IMR-90 (cell line): ENCODE measurements at regions not wholly inside any gene's neighbourhood (a gene's known extent, or its start where the extent isn't known, plus 50 kb on each side); places are given as distances from the start of the nearest gene placed in this dataset.

Source experiments
- ATAC-seq: fragments of 200-7000 bp; cut with Tn5 transposase; 2 replicates; pipeline ENCODE4 v1.9.1; 2020; ENCODE audit warnings: low read depth, mild to moderate bottlenecking, moderate library complexity
- BruUV-seq: library from RNA; stranded (reverse); fragments of 400-500 nt; replicated peaks from 2 replicates; lab custom pipeline; 2021; lab: Mats Ljungman, UMichigan
- CTCF ChIA-PET: fragments of 300-600 bp; formaldehyde crosslinking; extraction: SDS; loops from one replicate; lab custom pipeline; 2021; ENCODE audit warnings: antibody characterized with exemption; lab: Yijun Ruan, JAX
- POLR2A ChIA-PET: fragments of 300-600 bp; sonication (Branson Sonifier 250); formaldehyde crosslinking; loops from one replicate; lab custom pipeline; 2022; ENCODE audit warnings: antibody characterized with exemption; ENCODE audit not compliant: unreplicated experiment; lab: Charles Lee
- DNase-seq: peaks from one replicate; pipeline ENCODE4 v3.0.0; 2013
- H2AFZ ChIP-seq: replicated peaks from 2 replicates; pipeline ENCODE3; 2013; ENCODE audit warnings: low read length, mild to moderate bottlenecking; ENCODE audit not compliant: poor library complexity
- H2AK5ac ChIP-seq: 2 replicates; pipeline ENCODE4 v1.6.1; 2013; ENCODE audit warnings: low read depth, low read length, inconsistent platforms
- H2AK9ac ChIP-seq: replicated peaks from 2 replicates; pipeline ENCODE3; 2013; ENCODE audit warnings: mild to moderate bottlenecking, low read depth, low read length, moderate library complexity; ENCODE audit not compliant: poor library complexity
- H2BK120ac ChIP-seq: 2 replicates; pipeline ENCODE4 v1.6.1; 2013; ENCODE audit warnings: low read depth, low read length, inconsistent platforms
- H2BK15ac ChIP-seq: 3 replicates; pipeline ENCODE4 v1.6.1; 2013; ENCODE audit warnings: low read depth, low read length, inconsistent platforms
- H2BK20ac ChIP-seq: 2 replicates; pipeline ENCODE4 v1.6.1; 2013; ENCODE audit warnings: low read depth, mild to moderate bottlenecking, inconsistent platforms, low read length, moderate library complexity
- H2BK5ac ChIP-seq: 2 replicates; pipeline ENCODE4 v1.6.1; 2013; ENCODE audit warnings: mild to moderate bottlenecking, low read depth, low read length, inconsistent platforms; ENCODE audit not compliant: poor library complexity, severe bottlenecking
- H3K14ac ChIP-seq: replicated peaks from 2 replicates; pipeline ENCODE4 v1.6.1; 2013; ENCODE audit warnings: low read depth, low read length, inconsistent platforms
- H3K18ac ChIP-seq: 2 replicates; pipeline ENCODE4 v1.6.1; 2013; ENCODE audit warnings: low read depth, low read length, control low read depth
- H3K23ac ChIP-seq: 2 replicates; pipeline ENCODE4 v1.6.1; 2013; ENCODE audit warnings: low read depth, low read length, inconsistent platforms
- H3K27ac ChIP-seq: 2 replicates; pipeline ENCODE4 v1.5.1; 2013; ENCODE audit warnings: mild to moderate bottlenecking, control low read depth, low read length; ENCODE audit not compliant: insufficient read depth
- H3K27me3 ChIP-seq: 2 replicates; pipeline ENCODE4 v1.6.1; 2013; ENCODE audit warnings: low read length; ENCODE audit not compliant: control insufficient read depth, insufficient read depth
- H3K36me3 ChIP-seq: 2 replicates; pipeline ENCODE4 v1.6.1; 2013; ENCODE audit warnings: low read length, mixed read lengths; ENCODE audit not compliant: control insufficient read depth, insufficient read depth
- H3K4ac ChIP-seq: 2 replicates; pipeline ENCODE4 v1.6.1; 2013; ENCODE audit warnings: low read depth, low read length, inconsistent platforms
- H3K4me1 ChIP-seq: 2 replicates; pipeline ENCODE4 v1.6.1; 2013; ENCODE audit warnings: low read length, mixed read lengths; ENCODE audit not compliant: control insufficient read depth, insufficient read depth
- H3K4me2 ChIP-seq: 2 replicates; pipeline ENCODE4 v1.6.1; 2013; ENCODE audit warnings: low read depth, mild to moderate bottlenecking, control low read depth, low read length, moderate library complexity
- H3K4me3 ChIP-seq: 2 replicates; pipeline ENCODE4 v1.5.1; 2013; ENCODE audit warnings: low read depth, mild to moderate bottlenecking, control low read depth, low read length, moderate library complexity; ENCODE audit not compliant: insufficient read depth
- H3K56ac ChIP-seq: 2 replicates; pipeline ENCODE4 v1.6.1; 2013; ENCODE audit warnings: low read length, inconsistent platforms; ENCODE audit not compliant: insufficient read depth; ENCODE audit errors: extremely low read depth
- H3K79me1 ChIP-seq, 2 experiments: 2 replicates each; pipeline ENCODE4 v1.6.1; 2013; ENCODE audit warnings: low read length in 2 of 2, inconsistent platforms in 1 of 2, low read depth in 1 of 2
- H3K9ac ChIP-seq: 2 replicates; pipeline ENCODE4 v1.6.1; 2013; ENCODE audit warnings: low read depth, low read length, control low read depth
- H3K9me1 ChIP-seq: 2 replicates; pipeline ENCODE4 v1.6.1; 2013; ENCODE audit warnings: low read length, inconsistent platforms; ENCODE audit not compliant: insufficient read depth
- H3K9me3 ChIP-seq: 2 replicates; pipeline ENCODE4 v1.6.1; 2013; ENCODE audit warnings: low read length; ENCODE audit not compliant: control insufficient read depth, insufficient read depth
- H4K20me1 ChIP-seq: 2 replicates; pipeline ENCODE4 v1.6.1; 2013; ENCODE audit warnings: low read length, inconsistent platforms; ENCODE audit not compliant: insufficient read depth
- H4K5ac ChIP-seq: 2 replicates; pipeline ENCODE4 v1.6.1; 2013; ENCODE audit warnings: mild to moderate bottlenecking, low read depth, low read length, control low read depth
- H4K8ac ChIP-seq, 2 experiments: 2 replicates each; pipeline ENCODE4 v1.6.1; 2013; ENCODE audit warnings: low read depth in 2 of 2, low read length in 2 of 2, control low read depth in 1 of 2, inconsistent platforms in 1 of 2
- H4K91ac ChIP-seq: 2 replicates; pipeline ENCODE4 v1.6.1; 2013; ENCODE audit warnings: low read depth, low read length, inconsistent platforms; ENCODE audit not compliant: insufficient read depth
- BHLHE40 ChIP-seq: fragments of 150-350 bp; IDR thresholded peaks from 2 replicates; pipeline ENCODE4 v1.6.1; 2016; ENCODE audit warnings: mild to moderate bottlenecking, low read depth, low read length
- CEBPB ChIP-seq: IDR thresholded peaks from 2 replicates; pipeline ENCODE4 v1.6.1; 2012; ENCODE audit warnings: low read depth, low read length, improper control_type of control experiment
- MAFK ChIP-seq: IDR thresholded peaks from 2 replicates; pipeline ENCODE4 v1.6.1; 2012; ENCODE audit warnings: low read depth, low read length, improper control_type of control experiment
- MAZ ChIP-seq: IDR thresholded peaks from 2 replicates; pipeline ENCODE4 v1.6.1; 2012; ENCODE audit warnings: low read depth, mild to moderate bottlenecking, low read length, improper control_type of control experiment, moderate library complexity, borderline replicate concordance
- MXI1 ChIP-seq: IDR thresholded peaks from 2 replicates; pipeline ENCODE4 v1.6.1; 2012; ENCODE audit warnings: low read depth, mild to moderate bottlenecking, low read length, moderate library complexity, borderline replicate concordance
- NFE2L2 ChIP-seq: fragments of 150-350 bp; IDR thresholded peaks from 2 replicates; pipeline ENCODE4 v1.6.1; 2016; ENCODE audit warnings: low read depth, mild to moderate bottlenecking, low read length
- RAD21 ChIP-seq: IDR thresholded peaks from 2 replicates; pipeline ENCODE4 v1.6.1; 2012; ENCODE audit warnings: low read length, improper control_type of control experiment
- RCOR1 ChIP-seq: IDR thresholded peaks from 2 replicates; pipeline ENCODE4 v1.6.1; 2012; ENCODE audit warnings: mild to moderate bottlenecking, low read length, improper control_type of control experiment; ENCODE audit not compliant: insufficient replicate concordance
- SMC3 ChIP-seq: fragments of 150-350 bp; IDR thresholded peaks from 2 replicates; pipeline ENCODE4 v1.6.1; 2016; ENCODE audit warnings: low read depth, mild to moderate bottlenecking, antibody characterized with exemption, low read length, moderate library complexity
- WGBS, 2 experiments: methylation state at CpG; one replicate each; pipeline versions ENCODE4 v1.1.5 to v1.1.7; 2013; ENCODE audit warnings: missing lambda C conversion rate in 2 of 2; ENCODE audit not compliant: insufficient read length in 1 of 2; ENCODE audit errors: extremely low coverage in 2 of 2; 5-methylcytosine and 5-hydroxymethylcytosine counted together
- dilution Hi-C: fragments of 300-500 bp; cut with HindIII; formaldehyde crosslinking; loops from one replicate; pipeline ENCODE4 v1.14.3; 2018; ENCODE audit warnings: low sequenced_read_pairs; ENCODE audit not compliant: unreplicated experiment
- in situ Hi-C: fragments of 300-500 bp; cut with MboI; formaldehyde crosslinking; loops from 3 replicates; pipeline ENCODE4 v1.14.3; 2019; ENCODE audit warnings: low sequenced_read_pairs, inconsistent platforms, mixed read lengths
- intact Hi-C: fragments of 100-400 bp; cut with micrococcal nuclease; formaldehyde crosslinking; loops from 2 replicates; pipeline ENCODE4 v1.10.0; 2022
- TF ChIP-seq, protein P1 (sequence below): fragments of 150-350 bp; IDR thresholded peaks from 2 replicates; pipeline ENCODE4 v1.6.1; 2016; ENCODE audit warnings: low read depth, mild to moderate bottlenecking, low read length, moderate library complexity, borderline replicate concordance

DNA sequence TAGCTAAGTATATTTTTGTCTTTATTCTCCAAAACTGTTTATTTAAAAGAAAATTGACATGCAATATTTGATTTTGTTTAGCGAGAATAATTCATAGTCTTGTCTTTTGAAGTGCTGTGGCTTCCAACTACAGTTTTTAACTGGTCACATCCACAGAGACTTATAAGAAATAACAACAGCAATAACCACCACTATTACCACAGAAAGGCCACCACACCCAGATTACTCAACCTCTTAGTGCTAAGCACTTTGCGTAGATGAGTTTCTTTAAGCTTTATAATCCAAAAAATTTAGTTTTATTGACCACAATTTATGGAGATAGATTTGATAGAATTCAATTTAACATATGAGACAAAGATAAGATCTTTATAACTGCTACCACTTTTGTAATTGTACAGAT lies 468.4 kb upstream of the UBE2E2 start:
- H4K8ac ChIP-seq = no peak overlapping the region
- no peak overlapping the region for H2BK15ac ChIP-seq
- no peak overlapping the region for H3K14ac ChIP-seq
- no peak overlapping the region for H2BK120ac ChIP-seq
- 0 out of 2 replicates have a peak, but pooled peaks cover 6% of the 10 kb centered on the region for H3K9me3 ChIP-seq
- H3K36me3 ChIP-seq = no peaks in the 10 kb centered on the region
- no peak overlapping the region for H3K4me3 ChIP-seq
- no peak overlapping the region for H2BK5ac ChIP-seq
- no peak overlapping the region for H2AFZ ChIP-seq
- CTCF ChIA-PET = no interaction called here
- intact Hi-C loops = no loop called here
- H4K5ac ChIP-seq = no peak overlapping the region
- H3K4ac ChIP-seq = no peak overlapping the region
- no peaks in the 10 kb centered on the region for H3K9me1 ChIP-seq
- WGBS, 2 experiments = no CpG with 5 or more reads among the region's 2 CpGs
- POLR2A ChIA-PET = no interaction called here
- no peak overlapping the region for H3K56ac ChIP-seq
- ATAC-seq (no peak), DNase-seq (no peak)
- BruUV-seq = no TSS peak
- in situ Hi-C loops = no loop called here
- H2AK5ac ChIP-seq = no peak overlapping the region
- no peak overlapping the region for H4K91ac ChIP-seq
- no peak for TF ChIP-seq NFE2L2
- no peak for TF ChIP-seq BHLHE40
- no peak for TF ChIP-seq MXI1
- TF ChIP-seq, protein P1, sequence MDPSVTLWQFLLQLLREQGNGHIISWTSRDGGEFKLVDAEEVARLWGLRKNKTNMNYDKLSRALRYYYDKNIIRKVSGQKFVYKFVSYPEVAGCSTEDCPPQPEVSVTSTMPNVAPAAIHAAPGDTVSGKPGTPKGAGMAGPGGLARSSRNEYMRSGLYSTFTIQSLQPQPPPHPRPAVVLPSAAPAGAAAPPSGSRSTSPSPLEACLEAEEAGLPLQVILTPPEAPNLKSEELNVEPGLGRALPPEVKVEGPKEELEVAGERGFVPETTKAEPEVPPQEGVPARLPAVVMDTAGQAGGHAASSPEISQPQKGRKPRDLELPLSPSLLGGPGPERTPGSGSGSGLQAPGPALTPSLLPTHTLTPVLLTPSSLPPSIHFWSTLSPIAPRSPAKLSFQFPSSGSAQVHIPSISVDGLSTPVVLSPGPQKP = no peak
- TF ChIP-seq MAFK = no peak
- no peak for TF ChIP-seq MAZ
- no peak for TF ChIP-seq RAD21
- no peak for TF ChIP-seq RCOR1
- no peak for TF ChIP-seq SMC3
- no peak for TF ChIP-seq CEBPB
- no peaks in the 10 kb centered on the region for H3K79me1 ChIP-seq
- no peak overlapping the region for H2AK9ac ChIP-seq
- H3K4me2 ChIP-seq = no peak overlapping the region
- no peaks in the 10 kb centered on the region for H4K20me1 ChIP-seq
- no peak overlapping the region for H3K27ac ChIP-seq
- no peak overlapping the region for H3K23ac ChIP-seq
- no peak overlapping the region for H2BK20ac ChIP-seq
- dilution Hi-C loops = no loop called here
- no peak overlapping the region for H3K18ac ChIP-seq
- no peaks in the 10 kb centered on the region for H3K27me3 ChIP-seq
- no peaks in the 10 kb centered on the region for H3K4me1 ChIP-seq
- no peak overlapping the region for H3K9ac ChIP-seq
